ENCODE measurements at regions not wholly inside any gene's neighbourhood (a gene's known extent, or its start where the extent isn't known, plus 50 kb on each side); places are given as distances from the start of the nearest gene placed in this dataset.
A peak's percentile ranks its signal among the peaks of the same experiment; 100 is the strongest.

DNA sequence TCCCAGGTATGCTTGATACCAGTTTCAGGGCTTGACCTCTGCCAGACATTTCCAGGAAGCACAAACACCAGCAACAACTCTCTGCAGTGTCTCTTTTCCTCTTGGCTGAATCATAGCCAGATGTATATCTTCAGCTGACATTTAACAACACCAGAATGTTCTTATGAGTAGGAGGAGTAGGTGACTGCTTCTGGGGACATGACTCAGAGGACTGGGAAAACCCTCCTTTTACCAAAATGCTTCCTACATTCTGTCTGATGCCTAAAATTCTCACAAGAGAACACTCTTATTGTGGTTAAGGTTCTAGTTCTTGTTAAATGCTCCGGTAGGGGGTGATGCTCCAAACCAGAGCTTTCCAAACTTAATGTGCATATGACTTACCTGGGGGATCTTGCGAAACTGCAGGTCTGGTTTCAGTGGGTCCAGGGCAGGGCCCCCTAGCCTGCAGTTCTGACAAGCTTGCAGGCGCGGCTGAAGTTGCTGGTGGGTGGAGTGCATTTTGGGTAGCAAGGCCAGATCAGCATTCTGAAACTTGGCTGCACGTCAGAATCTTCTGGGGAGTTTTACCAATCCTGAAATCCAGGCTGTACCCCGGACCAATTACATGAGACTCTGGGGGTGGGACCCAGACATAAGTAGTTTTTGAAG, 329.3 kb upstream of the RPS6KA3 start:
- peak; percentile 38 for DNase-seq

DNA sequence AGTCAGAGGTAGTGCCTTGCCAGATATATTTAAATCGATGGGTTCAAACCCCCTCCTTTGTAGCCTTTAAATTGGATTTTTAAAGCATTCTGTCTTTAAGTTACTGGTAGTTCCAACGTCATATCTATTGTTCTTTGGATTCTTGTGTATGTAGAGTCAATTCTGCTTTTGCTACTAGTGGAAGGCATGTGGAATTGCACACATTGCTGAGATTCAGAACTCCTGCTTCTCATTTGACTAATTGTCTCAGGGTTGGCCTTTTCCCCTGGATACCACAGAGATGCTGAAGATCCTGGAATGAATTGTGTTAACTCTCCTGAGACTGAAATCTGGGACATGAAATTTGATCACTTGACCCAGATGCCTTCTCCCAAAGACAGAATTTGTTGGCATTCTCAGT, 328.3 kb upstream of the RPS6KA3 start:
- no peak for DNase-seq

DNA sequence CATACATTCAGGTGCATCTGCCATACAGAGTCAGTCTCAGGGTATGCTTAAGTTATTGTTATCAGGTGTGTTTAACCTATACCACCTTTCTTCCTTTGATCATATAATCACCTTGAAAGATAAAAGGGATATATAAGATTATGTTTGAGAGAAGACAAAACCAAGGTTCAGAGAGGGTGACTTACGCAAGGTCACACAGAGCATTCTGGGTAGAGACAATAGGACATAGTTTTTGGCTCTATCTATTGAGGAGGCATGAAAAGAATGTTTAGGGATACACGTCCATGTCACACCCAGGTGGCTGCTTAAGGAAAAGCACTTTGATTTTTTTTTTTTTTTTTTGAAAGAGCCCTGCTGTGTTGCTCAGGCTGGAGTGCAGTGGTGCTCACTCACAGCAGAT, 327.1 kb upstream of the RPS6KA3 start:
- no peak for DNase-seq

DNA sequence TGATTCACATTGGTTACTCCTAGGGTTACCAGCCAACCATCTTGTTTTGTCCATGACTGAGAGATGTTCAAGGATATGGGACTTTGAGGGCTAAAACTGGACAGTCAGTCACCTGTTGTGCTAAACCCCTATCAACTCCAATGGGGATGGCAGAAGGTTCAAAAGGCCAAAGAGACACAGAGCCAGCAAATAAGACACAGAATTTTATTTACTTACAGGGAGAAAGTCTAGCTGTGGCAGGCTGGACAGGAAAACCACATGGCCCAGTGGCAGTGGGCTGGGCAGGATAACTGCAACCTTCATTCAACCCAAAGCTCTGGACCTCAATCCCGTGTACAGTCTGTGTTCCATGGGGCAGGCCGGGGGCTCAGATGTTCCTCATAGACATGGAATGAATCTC, 326.7 kb upstream of the RPS6KA3 start:
- no peak for DNase-seq

DNA sequence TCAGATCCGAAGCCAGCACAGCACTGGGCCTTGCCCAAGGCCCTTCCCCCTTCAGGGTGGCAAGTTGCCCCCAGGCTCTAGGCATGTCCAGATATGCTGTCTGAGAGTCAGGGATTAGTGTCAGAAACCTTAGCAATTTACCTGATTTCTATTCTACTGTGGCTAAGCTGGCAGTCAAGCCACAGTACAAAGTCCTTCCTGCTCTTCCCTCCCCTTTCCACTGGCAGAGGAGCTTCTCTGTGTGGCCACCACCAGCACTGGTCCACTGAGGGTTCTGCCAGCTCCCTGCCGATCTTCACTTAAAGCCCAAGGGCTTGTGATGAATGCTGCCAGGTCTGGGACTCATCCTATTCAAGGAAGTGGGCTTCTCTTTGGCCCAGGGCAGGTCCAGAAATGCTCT, 324.5 kb upstream of the RPS6KA3 start:
- no peak for DNase-seq

DNA sequence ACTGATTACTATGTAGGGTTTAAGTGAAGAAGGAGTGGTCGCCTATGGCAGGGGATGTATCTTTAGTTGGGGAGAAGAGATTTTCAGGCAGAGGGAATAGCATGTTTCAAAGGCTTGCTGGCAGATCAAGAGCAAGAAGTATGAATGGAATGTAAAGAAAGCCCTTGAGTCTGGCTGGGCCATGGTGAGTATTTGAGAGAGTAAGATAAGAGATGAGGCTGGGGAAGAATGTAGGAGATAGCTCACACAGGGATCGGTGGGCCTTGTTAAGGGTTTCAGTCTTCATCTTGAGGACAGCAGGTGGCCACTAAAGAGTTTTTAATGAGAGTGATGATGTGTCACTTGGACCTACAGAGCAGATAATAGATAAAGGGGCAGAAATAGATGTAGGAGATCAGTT, 319.1 kb upstream of the RPS6KA3 start:
- no peak for DNase-seq

DNA sequence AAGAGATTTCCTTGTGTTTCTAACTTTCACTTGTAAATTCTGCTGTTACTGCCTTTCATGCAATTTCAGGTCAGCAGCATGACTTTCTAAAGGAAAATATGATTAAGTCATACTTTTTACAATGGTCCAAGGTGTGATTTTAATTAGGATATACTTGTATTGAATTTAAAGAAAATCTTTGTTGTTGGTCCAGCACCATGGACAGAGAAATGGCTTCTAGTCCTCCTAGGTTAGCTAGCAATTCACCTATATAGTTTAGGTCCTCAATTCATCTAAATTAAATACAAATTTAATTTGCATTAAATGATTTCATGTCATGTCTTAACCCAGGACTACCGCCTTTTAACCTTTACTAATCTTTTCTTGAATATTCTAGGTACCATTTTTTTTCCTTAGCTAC, 304.9 kb upstream of the RPS6KA3 start:
- no peak for DNase-seq

DNA sequence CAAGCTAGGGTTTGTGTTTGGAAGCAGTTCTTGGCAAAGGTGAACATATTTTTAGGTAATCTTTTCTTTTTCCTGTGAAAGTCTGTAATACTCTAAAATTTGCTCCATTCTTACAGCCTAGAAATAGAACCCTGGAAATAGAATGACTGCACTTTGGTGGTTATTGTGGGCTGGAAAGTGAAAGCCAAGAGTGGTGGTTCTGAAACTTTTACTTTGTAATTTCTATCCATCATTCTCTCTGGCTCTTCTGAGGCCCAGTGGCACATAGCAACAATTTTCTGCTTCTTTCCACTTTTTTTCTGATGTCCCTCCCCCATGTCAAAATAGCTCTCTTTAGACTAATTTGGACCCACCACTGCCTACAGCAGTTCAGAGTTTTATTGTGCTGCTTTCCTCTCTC, 300.4 kb upstream of the RPS6KA3 start:
- DNase-seq = no peak

DNA sequence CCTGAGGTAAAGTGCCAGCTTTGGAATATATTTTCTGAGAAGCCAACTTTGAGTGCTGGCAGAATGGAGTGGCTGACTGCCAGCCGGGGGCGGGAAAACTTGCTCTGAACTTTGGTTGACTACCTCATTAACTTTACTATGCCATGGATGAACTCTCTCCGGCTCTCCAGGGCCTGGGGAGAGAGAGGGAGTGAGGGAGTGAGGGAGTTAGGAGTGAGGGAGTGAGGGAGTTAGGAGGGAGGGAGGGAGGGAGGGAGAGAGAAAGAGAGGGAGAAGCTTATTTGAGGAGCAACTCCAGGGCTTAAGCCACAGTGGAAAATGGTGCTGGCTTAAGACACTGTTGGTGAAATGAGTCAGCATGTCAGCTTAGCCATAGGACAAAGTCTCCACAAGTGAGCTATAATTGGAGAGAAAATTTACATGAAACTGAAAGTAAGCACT, 280.9 kb upstream of the RPS6KA3 start:
- no peak for DNase-seq

DNA sequence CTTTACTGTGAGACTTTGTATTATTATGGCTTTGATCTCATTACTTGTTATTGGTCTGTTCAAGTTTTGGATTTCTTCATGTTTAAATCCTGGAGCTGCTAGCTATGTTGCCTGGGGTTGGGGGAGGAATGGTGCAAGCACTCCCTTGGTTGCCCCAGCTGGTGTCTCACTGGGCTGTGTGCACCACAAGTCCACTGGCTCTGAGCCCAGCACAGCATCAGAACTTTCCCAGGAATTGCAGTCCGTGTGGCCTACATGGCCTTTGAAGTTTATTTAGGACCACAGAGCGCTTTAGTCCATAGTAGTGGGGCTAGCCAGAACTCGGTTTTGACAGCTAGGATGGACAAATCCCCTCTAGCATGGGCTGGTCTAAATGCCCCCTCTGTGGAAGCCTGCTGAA, 278.8 kb upstream of the RPS6KA3 start:
- DNase-seq = no peak

DNA sequence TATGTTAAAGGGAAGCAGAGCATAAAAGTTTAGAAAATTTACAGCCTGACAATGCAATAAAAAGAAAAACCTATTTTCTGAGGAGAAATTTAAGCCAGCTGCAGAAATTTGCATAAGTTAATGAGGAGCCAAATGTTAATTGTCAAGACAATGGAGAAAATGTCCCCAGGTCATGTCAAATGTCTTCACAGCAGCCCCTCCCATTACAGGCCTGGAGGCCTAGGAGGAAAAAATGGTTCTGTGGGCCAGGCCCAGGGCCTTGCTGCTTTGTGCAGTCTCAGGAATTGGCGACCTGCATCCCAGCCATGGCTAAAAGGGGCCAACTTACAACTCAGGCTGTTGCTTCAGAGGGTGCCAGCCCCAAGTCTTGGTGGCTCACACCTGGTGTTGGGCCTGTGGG, 275.4 kb upstream of the RPS6KA3 start:
- no peak for DNase-seq

DNA sequence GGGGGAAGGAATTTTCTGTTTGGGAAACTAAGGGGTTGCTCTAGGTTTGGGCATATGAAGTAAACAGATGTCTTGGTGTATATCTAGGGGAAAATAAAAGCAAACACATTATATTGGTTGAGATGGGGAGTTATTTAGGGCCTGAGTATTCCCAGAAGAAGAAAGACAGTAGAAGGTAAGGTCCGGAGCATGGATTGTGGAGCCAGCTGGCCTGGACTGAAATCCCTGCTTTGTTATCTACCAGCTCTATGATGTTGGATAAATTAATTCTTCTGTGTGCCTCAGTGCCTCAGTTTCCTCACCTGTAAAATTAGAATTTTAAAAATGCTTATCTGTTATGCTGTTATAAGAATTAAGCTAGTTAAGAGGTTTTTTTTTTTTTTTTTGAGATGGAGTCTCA, 272.3 kb upstream of the RPS6KA3 start:
- DNase-seq = no peak

DNA sequence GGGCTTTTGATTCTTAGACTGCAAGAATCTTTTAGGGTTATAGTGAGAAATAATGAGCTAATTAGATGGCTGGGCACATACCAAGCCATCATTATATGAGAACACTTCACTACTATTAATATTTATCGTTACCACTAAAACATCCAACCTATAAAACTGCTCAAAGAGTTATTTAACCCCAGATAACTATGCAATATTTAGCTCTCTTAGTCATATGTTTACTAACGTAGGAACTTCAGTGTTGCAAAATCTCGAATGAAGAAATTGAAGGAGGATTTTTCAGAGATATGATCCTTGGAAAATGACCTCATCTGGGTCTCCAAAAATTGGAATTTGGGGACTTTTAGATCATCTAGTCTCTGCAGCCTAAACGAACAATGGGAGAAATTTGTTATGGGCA, 265.0 kb upstream of the RPS6KA3 start:
- DNase-seq = no peak

DNA sequence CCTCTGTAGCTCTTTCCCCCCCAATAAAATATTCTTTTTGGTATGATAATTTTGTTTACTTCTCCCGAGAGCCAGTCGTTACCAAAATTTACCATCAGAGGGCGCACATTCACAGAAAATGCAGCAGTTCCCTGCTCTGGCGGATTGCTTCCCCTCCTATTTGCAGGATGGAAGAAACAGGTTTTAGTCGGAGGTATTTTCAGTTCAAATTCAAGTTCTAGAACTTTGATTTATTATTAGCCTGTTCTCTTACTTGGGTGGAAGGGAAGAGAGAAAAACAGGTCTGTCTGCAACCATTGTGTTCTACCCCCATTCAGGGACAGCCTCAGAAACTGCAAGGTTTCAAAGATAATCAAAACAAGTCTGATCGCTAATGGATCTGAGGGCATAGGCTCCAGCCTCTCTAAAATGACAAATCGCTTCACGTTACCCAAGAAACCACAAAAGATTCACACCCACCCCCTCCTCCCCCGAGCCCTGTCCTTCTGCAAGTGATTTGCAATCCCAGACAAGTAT, 263.8 kb upstream of the RPS6KA3 start:
- DNase-seq = peak; percentile 58

DNA sequence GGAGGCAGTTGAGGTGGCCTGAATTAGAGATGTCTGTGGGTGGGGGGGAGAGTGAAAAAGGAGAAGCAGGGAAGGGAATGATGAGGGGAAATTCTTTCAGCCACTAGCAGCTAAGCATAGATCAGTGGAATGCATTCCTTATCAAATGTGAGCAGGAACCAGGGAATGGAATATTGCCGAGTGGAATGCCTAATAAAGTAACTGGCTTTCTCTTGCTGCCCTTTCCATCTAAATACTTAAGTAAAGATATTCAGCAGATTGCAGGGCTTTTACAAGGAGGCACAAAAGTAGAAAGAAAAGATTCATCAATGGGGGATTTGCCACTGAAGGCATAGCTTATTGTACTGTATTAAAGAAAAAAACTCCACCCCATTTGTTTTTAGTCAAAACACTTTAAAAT, 263.0 kb upstream of the RPS6KA3 start:
- DNase-seq = no peak

DNA sequence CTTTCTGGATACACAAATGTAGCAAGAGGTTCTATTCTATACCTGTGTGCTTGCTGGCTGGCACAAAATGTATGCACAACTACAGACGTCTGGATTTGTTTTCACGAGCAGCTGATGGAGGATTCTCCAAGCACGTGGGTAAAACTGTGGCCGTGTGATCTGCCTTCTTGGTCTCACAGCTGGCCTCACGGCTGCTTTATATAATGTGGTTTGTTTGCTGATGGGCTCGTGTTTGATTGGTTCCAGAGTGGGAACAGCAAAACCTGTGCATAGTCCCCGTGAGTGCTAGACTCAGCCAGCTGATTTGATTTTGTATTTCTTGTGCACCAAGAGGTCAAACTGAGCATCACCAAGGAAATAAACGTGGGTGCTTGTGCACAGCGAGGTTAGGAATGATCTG, 262.6 kb upstream of the RPS6KA3 start:
- no peak for DNase-seq

DNA sequence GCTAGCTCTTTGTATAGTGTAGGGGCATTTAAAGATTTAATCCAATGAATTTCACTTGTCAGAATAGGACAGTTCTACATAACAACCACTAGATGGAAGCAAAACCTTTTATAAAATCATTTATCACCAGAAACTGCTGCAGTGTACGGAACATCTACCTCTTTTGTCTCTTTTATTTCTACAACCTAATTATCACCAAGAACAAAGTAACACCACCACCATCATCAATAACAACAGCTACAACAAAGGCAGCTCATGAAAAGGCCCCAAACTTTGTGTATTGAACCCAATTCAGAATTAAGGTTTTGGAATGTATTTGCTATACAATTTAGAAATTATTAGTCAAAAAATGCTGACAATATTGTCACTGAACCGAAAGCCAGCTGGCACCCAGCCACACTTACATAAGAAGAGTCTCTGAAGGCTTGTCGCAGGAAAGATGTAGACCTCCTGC, 260.9 kb upstream of the RPS6KA3 start:
- no peak for DNase-seq

DNA sequence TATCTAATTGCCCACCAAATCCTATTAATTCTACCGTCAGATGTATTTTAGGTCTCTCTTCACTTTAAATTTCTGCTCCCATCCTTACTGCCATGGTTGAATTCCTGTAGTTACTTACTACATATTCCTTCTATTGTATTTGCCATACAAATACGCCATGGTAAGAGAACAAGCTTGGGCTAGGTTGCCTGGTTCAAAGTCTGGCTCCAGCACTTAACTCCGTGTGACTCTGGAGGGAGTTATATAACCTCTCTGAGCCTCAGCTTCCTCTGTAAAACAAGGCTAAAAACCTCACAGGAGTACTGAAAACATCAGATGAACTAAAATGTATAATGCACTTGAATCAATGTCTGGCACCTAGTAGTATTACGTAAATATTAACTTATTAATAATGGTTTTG, 260.3 kb upstream of the RPS6KA3 start:
- DNase-seq = no peak

DNA sequence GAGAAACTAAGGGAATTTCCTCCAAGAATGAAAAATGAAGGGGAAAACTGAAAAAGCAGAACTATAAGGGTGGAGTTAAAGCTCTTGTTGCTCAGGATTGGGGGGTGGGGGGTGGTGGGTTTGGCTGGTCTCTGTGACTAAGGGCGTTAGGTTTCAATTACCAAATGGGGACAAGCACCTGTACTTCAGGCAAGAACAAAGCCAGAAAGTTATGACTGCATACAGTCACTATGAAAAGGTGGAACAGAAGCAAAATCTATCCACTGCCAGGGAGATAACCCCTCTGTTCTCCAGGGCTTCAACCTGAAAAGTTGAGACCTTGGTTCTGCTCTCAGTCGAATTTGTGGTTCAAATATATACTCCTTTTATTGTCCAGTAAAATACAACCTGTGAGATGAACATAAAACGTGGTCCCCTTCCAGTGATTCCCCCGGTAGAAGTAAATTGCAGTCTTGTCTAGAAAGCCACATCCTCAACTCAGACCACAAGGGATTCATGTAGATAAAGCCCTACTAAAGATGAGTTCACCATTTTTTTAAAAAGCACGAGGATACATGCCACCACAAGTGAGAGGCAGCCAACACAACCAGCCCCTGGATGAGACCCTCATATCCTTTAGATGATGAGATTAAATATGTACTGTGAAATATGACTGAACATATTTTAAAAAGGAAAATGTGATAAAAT, 257.1 kb upstream of the RPS6KA3 start:
- no peak for DNase-seq

DNA sequence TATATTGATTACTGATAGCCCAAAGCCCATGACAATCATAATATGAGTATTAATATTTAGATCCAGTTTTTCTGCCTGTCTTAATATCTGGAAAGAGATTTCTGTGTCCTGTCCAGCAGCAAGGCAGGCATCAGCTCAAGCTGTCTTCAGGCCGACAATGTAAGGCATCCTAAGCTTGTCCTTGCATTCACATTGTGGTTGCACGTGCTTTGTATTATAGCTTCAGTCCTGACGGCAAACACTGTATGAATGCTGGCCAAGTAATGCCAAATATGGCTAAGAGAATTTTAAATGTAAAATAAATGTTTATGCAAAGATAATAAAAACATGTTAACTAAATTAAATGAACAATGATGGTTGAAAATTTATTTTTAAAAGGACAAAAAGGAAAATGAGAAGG, 255.7 kb upstream of the RPS6KA3 start:
- no peak for DNase-seq

DNA sequence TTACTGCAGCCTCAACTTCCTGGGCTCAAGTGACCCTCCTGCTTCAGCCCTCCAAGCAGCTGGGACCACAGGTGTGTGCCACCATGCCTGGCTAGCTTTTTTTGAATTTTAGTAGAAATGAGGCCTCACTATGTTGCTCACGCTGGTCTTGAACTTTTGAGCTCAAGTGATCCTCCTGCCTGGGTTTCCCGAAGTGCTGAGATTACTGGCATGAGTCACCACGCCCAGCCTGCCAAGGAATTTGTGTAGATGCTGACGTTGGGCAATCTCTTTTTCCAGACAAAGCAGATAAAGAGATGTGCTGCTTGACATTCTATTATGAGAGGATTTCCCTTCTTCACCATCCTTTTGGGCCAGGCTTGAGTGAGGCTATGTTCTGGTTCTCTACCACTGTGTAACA, 254.5 kb upstream of the RPS6KA3 start:
- no peak for DNase-seq

DNA sequence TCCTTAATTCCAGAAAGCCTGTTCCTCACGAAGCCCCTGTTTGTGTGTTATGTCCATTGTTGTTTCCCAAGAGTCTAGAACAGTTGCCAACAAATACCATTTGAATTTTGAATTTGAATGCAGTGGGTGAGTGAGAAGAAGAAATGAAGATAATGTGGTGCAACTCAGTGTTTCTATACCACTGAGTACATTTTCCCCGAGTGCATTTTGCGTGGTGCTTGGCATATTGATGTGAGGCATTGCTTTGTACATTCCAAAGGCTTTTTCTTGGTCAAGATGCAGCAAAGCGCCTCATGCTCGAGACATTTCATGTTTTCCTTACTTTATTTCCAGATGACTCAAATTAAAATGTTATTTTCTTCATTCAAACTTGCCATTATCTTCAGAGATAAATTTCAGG, 253.1 kb upstream of the RPS6KA3 start:
- DNase-seq = no peak

DNA sequence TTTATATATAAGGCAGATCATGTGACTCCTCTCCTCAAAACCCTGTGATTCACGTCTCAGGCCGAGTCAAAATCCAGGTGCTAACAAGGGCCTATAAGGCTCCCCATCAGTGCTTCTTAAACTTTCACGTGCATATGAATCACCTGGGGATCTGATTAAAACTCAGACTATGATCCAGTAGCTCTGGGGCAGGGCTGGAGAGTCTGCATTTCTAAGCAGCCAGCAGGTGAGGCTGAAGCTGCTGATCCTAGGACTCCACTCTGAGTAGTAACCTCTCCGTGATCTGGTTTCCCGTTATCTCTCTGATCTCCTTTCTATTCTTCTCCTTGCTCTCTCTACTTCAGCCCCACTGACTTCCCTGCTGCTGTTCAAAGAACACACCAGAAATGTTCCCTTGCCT, 252.4 kb upstream of the RPS6KA3 start:
- DNase-seq = no peak

DNA sequence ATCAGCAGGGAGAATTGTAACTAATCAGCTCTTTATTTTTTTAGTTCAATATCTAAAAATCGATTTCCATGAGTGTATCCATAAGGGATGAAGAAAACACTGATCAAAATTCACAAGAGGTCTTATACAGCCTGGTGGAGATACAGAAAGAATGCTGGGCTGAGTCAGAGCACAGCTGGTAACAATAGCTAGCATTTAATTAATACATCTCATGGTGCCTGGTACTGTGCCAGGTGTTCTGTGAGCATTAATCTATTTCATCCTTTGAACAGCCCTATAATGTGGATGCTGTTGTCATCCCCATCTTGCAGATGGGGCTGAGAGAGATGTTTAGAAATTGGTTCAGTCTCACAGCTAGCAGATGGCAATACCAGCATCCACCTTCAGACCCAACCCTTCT, 250.9 kb upstream of the RPS6KA3 start:
- no peak for DNase-seq
